ENCODE measurements at regions not wholly inside any gene's neighbourhood (a gene's known extent, or its start where the extent isn't known, plus 50 kb on each side); places are given as distances from the start of the nearest gene placed in this dataset.
"Not testable (repeated sequence)": the region's sequence is repeated elsewhere in the genome, so short reads cannot be mapped to it uniquely, and the experiment has no call there.

DNA sequence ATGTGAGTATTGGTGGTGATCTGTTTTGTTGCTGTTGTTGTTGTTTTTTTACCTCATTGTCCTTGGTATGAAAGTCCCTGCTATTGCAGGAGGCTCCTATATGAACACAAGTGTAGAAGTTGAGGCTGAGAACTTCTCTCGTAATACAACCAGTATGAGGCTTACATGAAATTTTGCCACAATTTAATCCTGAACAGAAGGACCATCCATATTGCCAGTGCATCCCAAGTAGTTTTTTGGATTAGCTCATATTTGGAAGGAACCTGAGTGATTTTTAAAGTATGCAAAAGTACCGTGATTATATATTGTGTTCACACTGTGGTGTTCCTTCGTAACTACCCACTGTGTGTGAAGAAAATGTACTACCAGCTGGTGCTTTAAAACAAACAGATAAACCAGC is 2095.5 kb upstream of the WWC1 start:
- DNase-seq = no peak
- ATAC-seq = no peak

DNA sequence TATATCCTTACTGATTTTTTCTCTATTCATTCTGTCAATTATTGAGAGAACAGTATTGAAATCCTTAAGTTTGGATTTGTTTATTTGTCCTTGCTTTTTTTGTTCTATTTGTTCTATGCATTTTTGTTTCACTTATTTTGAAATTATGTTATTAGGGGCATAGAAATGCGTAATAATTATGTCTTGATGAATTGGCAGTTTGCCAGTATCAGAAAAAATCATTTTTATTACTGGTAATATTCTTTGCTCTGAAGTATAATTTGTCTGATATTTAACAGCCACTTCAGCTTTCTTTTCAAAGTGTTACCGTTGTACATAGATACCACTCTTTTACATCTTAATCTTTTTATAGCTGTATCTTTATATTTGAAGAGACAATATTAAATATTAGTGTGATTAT is 2090.9 kb upstream of the WWC1 start:
- ATAC-seq = no peak

DNA sequence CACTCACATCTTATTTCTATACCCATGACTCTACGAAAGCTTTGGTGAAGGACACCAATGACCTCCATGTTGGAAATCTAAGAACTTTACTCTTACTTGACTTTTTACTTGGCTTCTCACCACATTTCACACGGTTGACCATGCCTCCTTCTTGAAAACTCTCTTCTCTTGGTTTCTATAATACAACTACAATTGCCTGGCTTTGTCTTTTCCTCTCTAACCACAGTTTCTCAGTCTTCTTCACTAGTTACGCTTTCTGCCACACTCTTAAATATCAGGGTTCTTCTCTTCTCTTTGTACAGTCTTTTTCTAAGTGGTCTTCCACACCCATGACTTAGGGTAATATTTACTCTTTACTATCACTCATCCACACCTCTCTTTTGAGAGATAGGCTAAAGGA is 2079.8 kb upstream of the WWC1 start:
- no peak for ATAC-seq
- DNase-seq = no peak

More for the DNA sequence above, 2090.9 kb upstream of the WWC1 start:
- no peak for DNase-seq

DNA sequence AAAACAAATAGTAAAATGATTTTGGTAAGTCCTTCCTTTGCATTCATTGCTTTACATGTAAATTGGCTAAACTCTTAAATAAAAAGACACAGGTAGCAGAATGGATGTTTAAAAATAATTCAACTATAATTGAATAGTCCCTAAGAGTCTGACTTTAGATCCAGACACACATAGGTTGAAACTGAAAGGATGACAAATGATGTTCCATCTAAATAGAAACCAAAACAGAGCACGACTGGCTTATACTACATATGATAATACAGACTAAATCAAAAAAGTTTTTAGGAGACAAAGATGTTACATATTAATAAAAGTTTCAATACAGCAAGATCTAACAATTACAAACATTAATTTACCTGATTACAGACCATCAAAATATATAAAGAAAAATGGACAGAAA is 2055.1 kb upstream of the WWC1 start:
- ATAC-seq = no peak

DNA sequence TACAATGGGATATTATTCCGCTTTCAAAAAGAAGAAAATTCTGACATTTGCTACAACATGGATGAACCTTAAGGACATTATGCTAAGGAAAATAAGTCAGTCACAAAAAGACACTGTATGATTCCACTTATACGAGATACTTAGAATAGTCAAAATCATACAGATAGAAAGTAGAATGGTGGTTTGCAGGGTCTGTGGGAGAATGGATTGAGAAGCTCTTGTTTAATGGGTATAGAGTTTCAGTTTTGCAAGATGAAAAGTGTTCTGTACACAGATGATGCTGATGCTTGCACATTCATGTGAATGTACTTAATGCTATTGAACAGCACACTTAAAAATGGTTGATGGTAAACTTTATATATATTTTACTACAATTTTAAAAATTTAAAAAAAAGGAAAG is 2050.7 kb upstream of the WWC1 start:
- ATAC-seq = no peak
- DNase-seq = no peak

More for the DNA sequence above, 2055.1 kb upstream of the WWC1 start:
- no peak for DNase-seq

DNA sequence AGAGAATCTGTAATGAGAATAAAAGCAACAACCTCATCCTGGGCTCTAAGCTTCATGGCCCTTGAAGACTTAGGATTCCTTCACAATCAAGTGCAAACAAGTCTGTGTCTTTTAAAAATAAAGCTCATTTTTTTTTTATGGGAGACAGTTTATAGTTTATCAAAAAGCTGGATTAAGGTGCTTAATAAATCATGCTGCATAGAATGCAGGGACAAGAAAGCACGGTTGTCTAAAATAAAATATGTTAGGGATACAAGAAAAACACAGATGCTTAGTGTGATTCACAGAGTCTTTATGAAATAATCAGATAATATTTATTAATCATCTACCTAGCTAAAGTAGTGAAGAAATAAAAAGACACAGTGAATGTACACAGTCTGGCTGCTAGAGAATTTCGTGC is 2045.9 kb upstream of the WWC1 start:
- no peak for DNase-seq
- no peak for ATAC-seq

DNA sequence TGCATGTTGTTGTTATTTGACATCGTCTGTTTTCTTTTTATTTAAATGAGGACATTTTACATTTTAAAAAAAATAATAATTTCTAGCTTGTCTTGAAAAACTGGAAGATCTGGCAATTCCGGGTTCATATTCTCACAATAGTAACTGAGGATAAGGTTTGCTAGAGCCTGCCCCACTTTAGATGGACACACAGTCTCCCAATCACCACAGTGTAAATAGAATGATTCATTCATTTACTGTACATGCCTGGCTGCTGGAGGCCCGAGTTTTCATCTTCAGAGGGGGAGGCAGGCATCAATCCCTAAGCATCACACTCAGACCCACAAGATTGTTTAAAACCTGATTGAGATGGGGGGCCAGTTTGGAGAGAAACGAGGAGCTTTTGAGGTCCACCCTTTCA is 2039.7 kb upstream of the WWC1 start:
- no peak for ATAC-seq
- no peak for DNase-seq

DNA sequence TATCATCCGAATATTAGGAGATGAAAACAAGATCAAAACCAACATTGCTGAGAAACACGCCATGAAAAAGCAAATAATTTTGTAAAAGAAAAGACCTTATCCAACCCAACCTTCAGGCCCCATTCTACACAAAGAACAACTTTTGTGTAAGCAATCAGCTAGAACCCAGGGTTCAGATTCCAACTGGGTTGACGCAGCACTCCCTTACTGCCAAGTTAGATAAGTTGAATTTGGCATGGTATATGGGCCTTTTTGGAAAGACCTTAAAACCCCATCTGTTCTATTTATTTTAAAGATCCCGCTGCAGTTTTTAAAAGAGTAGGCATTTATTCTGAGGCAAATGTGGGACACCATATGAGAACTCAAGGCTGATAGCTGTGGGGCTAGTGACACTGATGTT is 2033.8 kb upstream of the WWC1 start:
- ATAC-seq (no peak), DNase-seq (no peak)

DNA sequence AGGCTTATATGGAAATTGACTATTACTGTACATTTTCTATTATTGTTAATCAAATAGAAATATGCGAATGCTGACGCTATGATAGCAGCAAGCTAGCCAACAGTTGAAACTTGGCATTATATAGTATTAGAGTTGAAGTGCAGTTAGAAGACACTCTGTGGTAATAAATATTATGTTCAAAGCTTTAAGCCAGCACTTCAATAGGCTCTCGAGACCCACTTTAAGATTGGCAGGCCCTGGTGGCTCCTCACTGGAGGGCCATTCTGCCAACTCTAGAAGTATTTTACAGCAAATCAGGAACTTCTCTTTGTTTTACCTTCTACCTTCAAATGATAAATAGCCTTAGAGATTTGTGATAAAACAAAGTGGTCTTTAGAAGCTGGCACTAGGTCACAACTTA is 2029.0 kb upstream of the WWC1 start:
- no peak for DNase-seq

DNA sequence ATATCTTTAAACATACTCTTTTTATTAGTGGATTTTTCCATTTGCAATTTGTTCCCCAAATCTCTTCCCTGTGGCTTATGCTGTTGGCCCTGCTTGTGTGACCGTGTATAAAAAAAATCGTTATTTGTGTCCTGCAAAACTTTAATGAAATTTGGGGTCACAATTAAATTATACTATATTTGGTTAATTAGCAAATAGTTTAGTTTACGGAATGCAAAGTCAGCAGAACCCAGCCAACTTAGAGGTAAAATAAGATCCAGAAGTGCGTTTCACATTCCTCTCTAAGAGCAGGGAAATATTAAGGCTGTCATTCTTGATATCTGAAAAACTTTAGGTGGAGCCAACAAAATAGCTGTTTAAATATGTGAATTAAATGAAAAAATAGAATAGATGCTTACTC is 2023.5 kb upstream of the WWC1 start:
- DNase-seq = no peak
- no peak for ATAC-seq

More for the DNA sequence above, 2029.0 kb upstream of the WWC1 start:
- ATAC-seq = no peak

DNA sequence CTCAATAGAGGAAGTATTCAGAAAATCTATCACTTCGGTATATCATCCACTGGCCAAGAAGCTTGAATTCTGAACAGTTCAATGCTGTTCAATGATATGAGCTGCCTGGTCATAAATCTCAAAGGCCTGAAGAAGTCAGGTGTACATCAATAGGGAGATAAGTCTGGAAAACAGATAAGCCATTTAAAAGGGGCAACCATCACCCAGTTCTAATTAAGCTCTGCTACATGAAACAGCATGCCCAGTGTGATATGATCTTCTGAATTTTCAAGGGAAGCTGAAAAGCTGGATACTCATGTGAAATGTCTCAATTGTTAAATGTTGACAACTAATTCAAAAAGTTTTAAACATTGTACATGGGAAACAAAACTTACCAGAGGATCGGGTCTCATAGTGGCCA is 2020.7 kb upstream of the WWC1 start:
- ATAC-seq = no peak
- no peak for DNase-seq

DNA sequence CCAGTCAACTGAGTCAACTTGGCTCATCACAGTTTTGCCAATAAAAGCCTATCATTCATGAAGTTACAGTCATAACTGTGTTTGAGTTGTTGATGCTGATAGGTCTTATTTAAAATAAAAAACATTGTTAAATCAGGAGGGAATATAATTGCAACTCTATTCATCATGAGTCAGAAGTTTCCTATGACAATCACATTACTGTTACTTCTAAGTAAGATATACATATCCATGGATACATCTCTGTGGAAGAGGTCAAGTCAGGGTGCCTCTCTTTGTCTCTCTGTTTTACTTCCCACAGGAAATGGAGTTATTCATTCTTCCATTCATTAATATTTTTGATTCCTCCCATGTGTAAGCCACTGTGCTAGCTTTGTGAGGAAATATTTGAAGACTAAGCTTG is 2015.4 kb upstream of the WWC1 start:
- ATAC-seq (no peak), DNase-seq (no peak)

DNA sequence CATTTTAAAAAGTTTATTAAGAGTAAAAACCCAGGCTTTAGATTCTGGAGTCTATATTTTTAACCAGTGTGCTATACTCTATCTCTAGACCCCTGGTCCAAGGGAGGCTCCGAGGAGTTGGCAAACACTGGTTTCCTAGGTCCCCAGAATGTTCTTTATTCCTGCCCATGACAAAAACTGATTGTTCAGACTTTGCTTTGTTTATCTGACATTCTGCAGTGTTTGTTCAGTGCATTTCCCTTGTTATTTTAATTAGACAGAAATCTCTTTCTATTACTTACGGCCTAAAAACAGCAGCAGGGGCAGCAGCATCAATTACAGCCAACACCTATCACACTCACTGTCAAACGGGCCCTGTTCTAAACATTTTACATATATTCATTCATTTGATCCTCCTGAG is 2011.6 kb upstream of the WWC1 start:
- no peak for ATAC-seq
- no peak for DNase-seq

DNA sequence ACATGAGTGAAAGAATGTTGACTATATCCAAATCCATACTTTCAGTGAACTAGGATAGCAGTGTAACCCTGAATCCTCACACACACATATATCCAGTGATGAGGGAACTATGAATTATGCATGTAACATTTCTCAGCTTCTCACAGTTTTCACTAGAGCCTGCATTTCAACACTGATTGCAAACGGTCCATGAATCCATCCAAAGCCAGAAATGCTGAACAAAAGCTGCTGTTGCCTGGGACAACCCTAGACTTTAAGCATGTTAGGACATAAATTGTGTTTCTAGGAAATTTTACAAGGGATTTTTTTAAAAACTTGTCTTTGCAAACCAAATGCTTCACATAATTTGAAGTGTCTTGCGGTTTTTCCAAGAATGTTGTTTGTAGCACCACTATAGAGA is 2010.0 kb upstream of the WWC1 start:
- ATAC-seq (no peak), DNase-seq (no peak)

DNA sequence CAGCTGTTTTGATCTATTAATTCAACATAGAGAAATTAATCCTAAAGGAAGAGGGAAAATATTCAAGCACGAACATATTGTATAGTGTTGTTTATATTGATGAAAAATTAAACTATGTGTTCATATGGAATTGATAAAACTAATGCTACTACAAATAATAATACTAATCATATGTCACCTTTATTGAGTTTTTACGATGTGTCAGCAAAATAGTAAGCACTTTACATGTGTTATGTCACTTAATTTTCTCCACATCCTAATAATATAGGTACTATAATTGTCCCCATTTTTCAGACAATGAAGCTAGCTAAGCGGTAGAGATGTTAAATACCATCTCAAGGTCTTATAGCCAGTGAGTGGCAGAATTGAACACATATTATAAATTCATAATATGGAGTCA is 2008.5 kb upstream of the WWC1 start:
- no peak for ATAC-seq
- no peak for DNase-seq

DNA sequence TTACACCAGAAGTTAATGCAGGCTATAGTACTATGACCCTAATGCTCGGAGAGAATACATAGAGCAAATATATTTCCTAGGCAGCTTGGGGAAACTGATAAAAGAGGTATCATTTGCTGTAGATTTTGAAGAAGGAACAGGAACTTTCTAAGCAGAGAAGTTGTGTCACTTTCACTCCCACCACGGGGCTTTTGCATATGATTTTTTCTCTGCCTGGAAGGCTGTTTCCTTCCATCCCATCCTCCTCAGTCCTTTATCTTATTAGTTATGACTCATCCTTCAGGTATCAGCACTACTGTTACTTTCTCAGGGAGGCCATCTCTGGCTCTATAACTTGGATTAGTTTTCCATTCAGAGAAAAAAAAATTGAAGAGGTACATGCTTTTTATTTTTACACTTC is 2006.1 kb upstream of the WWC1 start:
- ATAC-seq = no peak

DNA sequence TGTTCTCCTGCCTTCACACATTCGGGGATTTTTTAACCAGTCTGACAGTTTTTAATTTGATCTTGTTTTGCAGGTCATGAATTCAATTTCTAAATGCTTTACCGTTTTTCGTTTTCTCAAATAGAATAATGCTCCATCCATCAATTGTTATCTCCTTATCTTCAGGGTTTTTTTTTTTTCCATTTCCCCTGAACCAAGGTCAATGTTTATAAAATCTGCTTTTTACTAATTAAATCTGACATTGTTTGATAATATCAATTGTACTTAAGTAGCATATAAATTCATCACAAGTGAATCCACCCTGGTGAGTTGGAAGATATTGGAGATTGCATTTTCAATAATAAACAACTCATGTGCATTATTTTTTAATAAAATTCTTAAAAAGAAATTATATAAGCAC is 2004.6 kb upstream of the WWC1 start:
- DNase-seq (no peak), ATAC-seq (no peak)

More for the DNA sequence above, 2006.1 kb upstream of the WWC1 start:
- DNase-seq = no peak

DNA sequence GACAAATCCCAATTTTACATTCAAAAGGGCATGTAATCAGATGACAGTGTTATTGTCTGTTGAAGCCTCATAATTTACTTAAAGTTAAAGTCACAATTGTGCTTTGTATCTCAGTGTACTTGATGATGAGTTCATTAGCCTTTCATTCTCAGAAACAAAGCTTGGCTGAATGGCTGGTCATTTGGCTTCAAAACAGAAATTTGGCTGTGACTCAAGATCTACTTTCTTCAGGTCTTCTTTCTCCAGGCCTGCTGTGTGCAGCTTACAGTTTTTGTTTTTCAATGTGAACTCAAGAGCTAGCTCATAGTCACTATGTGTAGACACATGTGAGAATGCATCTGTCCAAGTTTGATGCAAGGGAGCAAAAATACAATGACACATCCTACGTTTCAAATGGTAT is 2003.6 kb upstream of the WWC1 start:
- no peak for ATAC-seq
- DNase-seq = no peak

DNA sequence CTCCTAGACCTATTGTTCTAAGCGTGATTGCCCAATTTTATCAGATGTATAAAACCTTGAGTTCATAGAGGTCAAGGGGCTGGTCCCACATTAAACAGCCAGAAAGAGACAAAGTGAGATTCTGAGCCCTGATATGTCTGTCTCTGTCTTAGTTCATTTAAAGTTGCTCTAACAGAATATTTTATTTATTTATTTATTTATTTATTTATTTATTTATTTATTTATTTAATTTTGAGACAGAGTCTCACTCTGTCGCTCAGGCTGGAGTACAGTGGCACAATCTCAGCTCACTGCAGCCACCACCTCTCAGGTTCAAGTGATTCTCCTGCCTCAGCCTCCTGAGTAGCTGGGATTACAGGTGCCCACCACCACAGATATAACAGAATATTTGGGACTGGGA is 1999.6 kb upstream of the WWC1 start:
- not testable (repeated sequence) for ATAC-seq, DNase-seq

DNA sequence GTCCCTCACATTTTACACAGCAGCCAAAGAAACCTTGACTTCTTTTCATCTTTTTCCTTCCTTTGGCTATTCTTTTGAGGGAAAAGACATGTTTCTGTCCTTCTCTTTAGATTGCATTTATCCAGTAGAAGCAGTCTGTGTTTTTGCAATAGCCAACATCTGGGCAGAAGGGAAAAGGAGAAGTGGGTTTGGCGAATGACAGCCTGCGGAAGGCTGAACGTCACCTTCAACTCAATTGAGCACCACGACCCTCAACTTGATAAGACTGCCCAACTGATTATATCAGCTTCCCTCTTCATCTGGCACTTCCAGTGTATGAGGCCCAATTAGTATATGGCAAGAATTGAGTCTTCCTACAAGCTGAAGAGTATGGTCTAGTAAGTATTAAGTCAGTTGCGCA is 1997.6 kb upstream of the WWC1 start:
- DNase-seq (no peak), ATAC-seq (no peak)

DNA sequence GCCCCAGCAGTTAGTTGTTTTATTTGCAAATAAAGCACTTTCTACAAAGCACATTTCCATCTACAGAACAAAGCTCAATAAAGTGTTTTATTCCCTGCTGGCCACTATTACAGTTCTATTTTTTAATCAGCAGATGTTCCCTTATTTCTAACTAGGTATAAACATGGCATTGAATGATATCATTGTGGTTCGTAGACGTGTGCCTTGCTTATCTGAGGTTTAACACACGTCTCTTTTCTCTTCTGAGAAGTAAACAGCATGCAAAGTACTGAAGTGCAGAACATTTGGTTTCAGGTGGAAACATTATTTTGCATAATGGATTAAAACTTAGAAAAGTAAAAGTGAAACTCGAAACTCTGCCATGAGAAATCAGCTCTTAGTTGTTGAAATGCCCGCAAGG is 1989.3 kb upstream of the WWC1 start:
- no peak for ATAC-seq

DNA sequence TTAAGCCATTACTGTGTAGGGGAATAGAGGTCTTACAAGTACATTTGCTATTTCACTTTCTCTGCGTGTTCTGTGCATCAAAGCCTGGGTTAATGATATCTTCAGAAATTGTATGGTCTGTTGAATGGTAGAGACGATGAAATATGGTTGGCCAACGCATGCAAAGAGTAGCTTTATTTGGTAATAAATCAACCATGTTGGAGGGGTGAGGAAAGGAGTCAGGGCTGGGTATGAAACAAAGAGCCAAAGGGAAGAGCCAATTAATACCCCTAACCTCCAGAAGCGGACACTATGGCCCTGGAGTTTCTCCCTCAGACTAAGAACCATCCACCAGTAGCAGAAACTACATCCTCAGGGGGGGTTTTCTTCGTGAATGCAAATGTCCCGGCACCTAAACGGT is 1974.0 kb upstream of the WWC1 start:
- DNase-seq (no peak), ATAC-seq (no peak)

More for the DNA sequence above, 1989.3 kb upstream of the WWC1 start:
- DNase-seq = no peak

DNA sequence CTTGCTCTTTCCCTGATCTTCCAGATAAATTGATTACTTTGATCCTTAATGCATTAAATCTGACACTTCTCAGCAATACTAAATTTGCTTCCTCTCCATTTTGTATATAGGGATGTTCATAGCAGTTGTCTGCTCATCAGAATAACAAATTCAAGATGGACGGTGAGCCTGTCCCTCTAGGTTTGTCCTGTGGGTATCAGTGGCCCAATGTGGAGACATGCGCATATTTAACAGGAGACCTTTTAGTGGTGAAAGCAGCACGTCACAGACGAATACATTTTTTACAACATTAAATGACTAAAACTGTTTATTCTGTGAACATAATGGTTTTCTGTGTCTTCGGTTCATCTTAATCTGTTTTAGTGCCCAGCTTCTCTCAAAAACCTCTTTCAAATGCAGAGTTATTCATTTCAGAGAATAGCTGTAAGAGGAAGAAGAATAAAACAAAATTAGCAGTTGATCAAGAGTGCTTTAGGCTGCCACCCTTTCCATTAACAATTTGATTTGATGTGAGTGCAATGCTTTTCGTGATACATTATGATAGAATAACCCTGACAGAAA is 1970.4 kb upstream of the WWC1 start:
- ATAC-seq = no peak
- DNase-seq = no peak

DNA sequence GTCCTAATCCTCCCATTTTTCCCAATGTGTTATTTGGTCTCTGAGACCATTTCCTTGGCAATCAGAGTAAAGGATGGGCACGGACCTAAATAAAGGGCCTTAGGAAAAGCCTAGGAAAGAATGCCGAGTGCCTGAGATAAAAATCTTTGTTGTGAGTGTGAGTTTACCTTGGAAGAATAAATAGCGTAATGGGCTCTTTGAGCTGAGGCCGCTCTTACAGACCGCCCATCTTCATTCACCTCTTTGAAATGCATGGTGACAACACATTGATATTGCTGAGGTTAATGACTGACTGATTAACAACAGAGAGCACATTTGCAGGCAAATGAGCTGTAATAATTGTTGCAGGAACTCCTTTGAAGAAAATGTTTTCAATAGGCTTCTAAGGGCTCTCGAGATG is 1967.1 kb upstream of the WWC1 start:
- no peak for DNase-seq
- no peak for ATAC-seq

DNA sequence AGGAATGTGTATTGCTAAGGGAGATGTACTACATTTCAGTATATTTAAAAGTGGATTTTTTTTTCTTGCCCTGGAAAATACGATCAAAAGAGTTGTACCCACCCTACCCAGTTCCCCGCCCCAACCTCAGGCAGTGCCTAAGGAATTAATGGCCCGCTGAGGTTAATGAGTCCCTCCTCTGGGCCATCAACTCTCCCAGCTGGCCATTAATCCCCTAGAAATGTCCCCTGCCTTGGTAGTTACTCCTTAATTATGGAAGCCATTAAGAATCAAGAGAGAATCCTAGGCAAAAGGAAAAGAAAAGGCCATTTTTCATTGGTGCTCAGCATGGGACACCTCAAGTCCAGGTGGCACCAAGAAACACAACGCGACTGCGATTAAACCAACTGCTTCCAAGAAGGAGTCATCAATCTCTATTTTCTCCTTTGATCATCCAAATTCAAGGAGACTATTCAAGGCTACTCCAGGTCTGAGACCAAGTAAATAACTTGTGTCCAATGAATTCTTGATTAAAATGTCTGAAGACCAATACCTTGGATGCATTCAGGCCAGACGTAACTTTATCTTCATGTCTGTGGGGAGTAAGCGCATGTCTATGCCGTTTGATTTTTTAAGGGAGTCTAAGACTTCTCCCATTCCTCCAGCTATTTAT is 1962.2 kb upstream of the WWC1 start:
- ATAC-seq (no peak), DNase-seq (no peak)
